GM21786 (cell line): ENCODE measurements at regions not wholly inside any gene's neighbourhood (a gene's known extent, or its start where the extent isn't known, plus 50 kb on each side); places are given as distances from the start of the nearest gene placed in this dataset.

Experiments
- ATAC-seq: cut with Tn5 transposase; IDR thresholded peaks from one replicate; pipeline ENCODE4 v1.9.1; 2021; ENCODE audit not compliant: unreplicated experiment

DNA sequence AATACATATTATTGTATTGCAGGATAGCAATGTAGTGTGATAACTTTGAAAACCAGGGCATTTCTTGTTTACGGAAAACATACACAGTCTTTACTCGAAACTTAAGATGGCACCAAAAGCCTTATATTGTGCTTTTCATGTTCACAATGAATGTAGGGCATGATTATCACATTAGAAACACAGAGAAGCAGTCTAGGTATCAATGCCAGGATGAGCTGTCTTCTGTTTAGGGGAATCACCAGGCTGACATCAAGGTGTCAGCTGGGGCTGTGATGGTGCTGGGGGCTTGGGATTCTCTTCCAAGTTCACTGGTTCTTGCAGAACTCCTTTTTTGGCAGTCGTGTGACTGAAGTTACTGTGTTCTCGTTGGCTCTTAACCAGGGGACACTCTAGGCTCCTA, 1067.3 kb downstream of the FLRT2 start:
- ATAC-seq = no peak

DNA sequence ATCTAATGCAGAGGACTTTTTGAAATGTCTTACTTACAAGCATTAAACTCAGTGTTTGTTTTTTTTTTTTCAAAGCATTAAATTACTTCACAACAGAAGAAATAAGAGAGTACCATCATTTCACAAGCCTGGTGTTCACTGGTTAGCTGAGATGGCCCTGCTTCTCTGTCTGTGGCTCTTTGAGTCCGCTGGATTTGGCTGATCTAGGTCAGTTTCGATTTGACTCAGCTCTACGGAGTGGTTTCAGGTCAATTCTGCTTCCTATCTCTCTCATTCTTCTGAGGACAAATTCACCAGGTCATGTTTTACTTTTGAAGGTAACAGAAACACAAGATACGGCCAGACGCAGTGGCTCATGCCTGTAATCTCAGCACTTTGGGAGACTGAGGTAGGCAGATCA, 1066.1 kb downstream of the FLRT2 start:
- no peak for ATAC-seq

DNA sequence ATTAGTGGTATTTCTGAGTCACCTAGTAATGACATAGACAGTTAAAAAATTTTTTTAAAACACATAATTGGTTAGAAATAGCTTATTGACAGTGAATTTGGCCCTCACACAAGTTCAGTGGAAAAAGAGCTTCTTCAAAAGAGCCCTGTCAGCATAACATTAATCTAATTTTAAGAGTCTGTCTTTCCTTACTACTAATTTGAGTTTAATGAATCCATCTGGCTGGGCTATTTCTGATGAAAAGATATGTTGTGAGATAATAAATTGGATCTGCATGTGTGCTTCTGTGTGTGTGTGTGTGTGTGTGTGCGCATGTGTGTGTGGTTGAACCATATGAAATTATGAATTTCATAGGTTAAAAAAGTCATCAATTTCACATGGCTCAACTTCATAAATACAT, 1045.2 kb downstream of the FLRT2 start:
- no peak for ATAC-seq

DNA sequence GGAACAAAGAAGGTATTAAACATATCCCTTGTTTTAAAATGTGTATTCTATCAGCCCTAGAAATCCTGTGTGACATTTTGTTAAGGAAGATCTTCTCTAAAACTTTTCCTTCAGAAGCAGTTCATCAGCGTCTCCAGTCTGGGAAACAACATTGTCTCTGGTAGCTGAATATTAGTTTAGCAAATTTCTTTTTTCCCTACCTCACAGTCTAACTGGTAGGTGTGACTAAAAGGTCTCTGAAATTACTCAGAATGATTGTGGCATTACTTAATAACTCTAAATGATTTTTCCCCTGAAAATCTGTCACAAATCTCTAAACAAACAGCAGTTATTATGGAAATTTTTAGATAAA, 1044.8 kb downstream of the FLRT2 start:
- no peak for ATAC-seq

DNA sequence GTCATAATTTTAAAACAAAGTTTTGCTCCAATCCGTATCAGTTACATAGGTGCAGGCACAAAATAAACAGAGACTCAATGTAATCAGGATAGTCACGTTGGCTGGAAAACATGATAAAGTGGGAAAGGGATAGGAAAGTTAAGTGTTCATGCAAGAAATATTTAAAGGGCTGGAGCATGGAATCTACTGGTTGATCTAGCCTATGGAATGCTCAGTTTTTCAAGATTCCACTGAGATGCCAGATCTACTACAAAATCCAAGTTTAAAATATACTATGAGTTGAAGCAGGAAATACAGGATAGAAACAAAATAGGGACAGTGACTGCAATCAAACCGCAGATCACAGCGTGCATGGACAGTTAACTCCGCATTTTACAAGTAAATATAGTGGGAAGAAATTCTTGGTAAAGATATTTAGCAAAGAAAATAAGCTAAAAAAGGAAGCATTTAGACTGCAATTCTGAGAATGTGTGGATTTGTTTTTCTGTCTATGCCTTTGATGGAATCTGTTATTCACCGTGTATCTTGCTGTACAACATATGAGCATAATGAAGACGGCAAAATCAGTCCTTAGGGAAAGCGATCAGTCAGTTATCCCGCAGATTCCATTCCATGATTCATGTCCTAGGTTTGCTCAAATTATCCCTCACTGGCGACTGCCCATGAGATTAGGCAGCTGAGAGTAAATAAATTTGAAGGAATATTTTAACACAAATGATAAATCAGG, 1044.3 kb downstream of the FLRT2 start:
- no peak for ATAC-seq

DNA sequence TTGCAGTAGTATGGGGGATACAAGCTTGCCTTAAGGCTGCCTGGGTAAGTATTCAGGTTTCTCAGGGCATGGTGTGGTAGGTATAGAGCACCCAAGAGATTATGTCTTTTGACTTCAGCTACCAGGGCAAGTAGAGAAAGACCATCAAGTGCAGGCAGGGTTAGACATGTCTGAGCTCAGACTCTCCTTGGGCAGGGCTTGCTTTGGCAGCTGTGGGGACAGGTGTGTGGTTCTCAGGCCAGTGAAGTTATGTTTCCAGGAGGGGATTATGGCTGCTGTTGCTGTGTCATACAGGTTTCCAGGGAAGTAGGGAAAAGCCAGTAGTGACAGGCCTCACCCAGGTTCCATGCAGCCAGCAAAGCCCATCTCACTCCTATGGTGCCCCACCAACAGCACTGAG, 1040.4 kb downstream of the FLRT2 start:
- no peak for ATAC-seq

DNA sequence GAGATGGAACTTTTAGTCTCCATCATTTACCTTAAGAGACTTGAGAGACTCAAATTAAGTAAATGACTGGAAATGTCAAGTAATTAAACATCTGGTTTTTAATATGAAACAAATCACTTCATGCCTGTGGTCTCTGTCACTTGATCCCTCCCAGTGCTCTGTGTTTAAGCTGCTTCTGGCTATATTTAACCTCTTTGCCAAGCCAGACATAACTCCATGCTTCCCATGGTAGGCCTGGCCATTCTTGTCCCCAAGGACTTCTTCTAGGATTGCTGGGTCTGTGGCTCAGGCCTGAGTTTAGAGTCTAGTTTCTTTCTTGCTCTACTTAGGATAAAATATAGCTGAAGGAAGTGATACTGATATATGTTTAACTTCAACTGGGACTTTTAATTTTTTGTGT, 1013.6 kb downstream of the FLRT2 start:
- ATAC-seq = no peak

DNA sequence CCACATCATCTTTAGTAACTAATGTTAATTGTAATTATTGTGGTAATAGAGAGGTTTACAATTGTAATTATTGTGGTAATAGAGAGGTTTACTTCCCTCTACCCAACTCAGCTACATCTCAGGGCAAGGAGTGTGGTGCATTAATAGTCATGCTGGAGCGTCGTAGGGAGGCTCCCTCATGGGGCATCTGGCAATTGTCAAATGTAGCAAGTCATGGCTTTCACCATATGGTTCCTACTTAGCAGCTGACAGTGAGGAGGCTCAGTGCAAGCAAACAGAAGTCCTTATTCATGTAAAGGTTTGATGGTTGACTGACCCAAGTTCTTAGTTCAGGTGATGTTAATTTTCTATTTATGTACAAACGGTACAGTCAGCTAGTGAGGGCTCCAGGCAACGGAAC, 1012.0 kb downstream of the FLRT2 start:
- no peak for ATAC-seq

DNA sequence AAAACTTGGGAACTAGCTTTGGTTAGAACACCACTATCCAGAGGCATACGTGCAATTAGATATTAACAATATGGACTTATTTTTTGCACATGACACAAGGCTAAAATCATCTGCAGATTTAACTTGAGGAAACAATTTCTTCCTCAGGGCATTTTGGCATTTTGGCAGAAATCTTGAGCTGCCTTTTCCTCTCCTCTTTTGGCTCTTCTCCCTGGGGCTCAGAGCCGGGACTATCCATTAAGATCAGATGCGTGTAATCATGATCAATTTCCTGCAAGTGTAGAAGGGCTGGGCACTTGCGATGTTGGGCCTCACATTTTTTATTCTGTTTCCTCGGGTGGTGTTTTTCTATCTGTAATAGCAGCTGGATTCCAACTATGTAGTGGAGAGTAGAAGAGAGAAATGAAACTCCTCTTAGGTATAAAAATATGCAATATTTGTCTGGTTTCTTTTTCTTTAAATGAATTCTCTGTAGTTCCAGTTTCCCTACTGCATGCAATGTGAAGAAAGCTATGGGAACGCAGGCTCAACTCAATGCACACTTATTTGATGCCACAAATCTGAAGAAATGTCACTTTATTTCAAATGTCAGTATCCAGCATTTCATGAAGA, 1010.8 kb downstream of the FLRT2 start:
- ATAC-seq = no peak

DNA sequence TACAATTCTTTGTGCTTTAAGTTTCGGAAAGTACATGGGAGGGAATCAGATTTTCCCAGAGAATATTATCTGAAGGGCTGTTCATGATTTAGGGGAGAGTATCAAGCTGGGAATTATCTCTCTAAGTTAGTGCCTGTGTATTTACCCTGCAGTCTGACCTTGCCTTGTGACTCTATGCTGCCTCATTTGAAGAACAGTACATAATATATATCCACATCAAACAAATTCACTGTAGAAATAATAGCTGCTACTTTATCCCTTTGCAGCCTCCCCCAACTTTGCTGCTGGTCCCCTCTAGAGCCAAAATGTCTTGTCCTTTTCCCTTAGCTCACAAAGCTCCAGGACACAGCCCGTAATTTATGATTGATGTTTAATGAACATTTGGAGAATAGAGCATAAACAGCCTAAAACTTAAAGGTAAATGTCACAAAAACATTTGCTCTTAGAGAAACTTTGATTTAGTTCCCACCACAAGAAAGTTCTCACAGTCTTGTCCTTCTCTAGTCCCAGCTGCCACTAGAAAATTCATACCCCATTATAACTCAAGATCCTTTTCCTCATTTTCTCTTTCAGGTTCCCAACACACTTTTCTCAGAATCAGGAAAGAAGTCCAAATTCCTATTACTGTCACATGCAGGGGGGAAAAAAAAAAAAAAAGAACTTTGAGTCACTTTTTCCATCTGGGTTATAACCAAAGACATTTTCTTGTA, 1009.6 kb downstream of the FLRT2 start:
- ATAC-seq = no peak

DNA sequence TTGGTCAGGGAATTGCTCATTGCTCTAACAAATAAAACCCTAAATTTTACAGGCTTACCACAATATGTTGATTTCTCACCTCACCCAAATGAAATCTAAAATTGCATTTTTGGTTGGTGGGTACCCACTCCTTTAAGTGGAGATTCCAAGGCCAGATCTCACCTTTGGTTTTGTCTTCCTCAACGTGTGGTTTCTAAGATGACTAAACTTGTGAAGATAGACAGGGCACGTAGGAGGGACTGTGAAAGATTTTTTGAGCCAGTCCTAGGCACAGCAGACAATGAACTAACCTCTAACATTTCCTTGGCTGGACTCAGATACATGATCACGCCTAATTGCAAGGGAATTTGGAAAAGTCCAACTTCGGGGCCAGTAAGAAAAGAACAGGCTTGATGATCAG, 1003.9 kb downstream of the FLRT2 start:
- no peak for ATAC-seq

DNA sequence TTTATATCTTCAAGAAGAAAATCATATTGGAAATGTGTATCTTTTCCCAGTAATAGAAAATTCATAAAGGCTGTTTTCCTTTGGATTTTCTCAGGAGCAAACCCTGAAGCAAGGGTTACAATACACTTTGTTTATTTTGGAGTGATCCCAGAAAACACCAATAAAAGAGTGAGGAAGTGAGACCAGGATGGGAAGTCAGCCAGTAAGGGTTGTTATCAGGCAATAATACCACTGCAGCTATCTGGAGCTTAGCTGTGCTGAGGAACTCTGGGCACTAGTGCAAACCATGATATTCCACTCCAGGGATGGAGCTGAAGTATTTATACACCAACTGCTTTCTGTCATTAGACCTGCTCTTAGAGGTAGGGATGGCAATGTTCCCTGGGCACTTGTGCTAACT, 1002.3 kb downstream of the FLRT2 start:
- ATAC-seq = no peak

DNA sequence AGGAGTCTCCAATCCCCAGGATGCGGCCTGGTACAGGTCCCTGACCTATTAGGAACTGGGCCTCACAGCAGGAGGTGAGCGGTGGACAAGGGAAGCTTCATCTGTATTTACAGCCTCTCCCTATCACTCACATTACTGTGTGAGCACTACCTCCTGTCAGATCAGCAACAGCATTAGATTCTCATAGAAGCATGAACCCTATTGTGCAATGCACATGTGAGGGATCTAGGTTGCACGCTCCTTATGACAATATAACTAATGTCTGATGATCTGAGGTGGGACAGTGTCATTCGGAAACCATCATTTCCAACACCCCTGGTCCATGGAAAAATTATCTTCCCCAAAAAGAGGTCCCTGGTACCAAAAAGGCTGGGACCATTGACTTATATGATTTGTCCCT, 1000.5 kb downstream of the FLRT2 start:
- ATAC-seq = no peak

DNA sequence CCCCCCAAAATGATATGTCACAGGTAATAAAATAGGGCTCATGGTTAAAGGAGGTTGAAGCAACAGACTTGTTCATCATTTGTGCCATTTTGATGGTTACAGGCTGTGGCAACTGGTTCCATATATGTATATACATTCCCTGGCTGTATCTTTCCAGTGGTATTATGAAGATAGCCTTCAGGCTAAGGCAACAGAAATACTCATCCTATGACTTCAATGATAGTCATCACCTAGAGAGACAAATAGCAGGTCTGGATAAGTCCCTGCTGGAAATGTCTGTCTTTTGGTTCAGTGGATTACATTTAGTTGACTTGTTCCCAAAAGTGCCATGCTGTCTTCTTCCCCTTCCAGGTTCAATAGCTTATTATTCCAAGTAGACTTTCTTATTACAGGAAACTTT, 997.4 kb downstream of the FLRT2 start:
- ATAC-seq = no peak

DNA sequence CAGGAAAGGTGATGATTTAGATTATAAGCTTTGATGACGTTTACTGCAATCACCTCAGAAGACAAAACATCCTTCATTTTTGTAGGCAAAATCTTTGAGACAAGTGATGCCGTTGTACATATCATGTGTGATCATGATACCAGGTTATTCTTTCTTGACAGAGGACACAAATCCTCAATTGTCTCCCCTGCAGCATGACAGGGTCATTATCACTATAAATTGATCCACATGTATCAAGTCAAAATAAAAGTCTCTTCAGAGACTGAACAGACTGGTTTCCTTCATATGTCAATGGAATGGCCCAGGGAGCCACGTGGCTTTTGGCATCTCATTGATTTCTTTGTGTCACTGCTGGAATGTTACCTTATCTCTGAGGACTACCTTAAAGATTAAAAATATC, 995.7 kb downstream of the FLRT2 start:
- ATAC-seq = no peak

DNA sequence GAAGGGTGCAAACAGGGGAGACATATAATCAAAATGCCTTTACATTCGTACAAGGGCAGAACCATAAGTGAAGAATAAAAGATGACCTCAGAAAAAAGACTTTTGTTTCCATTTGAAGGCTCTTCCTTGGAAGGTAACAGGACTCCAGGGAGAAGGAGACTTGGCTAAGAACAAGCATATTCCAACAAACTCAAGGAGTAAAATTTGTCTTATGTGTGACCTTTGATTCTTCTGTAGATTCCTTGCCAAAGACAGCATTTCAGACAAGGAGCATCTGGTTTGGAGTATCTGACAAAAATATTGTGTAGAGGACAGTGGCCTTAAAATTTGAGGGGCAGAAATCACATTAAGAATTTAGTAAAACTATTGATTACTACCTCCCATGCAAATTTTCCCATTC, 991.9 kb downstream of the FLRT2 start:
- no peak for ATAC-seq

DNA sequence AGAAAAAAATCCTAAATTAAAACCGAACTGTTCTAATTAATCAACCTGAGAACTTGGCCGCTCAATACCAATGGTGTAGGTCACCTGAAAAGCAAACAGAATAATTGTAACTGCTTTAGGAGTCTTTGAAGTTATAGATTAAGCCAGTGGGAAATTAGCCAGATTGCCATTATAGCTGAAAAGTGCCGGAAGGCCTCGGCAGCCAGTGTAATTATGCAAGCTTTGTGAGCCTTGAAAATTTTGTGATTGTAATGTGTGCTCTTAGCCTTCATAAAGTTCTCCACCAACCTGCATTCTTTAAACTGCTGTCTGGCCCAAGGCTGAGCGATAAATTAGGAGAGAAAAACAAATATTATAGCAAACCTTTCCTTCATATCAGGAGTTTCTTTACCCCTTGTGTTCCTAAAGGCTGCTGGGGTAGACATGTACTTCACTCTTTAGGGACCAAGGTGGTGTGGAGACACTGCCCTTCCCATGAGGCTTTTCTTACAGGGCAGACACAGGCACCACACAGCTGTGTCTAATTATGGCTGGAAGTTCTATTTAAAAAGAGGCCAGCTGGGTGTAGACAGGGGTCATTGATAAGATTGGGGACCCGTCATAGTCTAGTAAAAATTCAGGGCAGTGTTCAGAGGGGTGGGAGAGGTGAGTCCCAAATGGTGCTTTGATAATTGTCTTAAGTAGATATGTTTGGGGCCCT, 991.2 kb downstream of the FLRT2 start:
- no peak for ATAC-seq

DNA sequence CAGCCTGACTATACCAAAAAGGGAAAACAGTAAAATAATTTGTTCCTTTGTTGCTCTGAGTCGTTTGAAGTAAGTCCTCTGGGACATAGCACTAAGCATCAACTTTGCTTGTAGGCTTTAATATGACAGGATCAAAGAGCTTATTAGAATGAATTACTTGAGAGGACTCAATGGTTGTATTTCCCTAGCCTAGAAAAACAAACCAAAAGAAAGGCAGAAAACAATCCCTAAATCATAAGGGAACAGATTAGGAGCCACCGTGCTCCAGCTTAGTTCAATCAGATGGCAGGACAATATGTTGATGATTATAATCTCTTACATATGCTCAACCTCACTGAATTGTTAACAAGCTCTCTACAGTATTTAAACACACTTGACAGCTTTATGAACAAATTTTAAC, 988.4 kb downstream of the FLRT2 start:
- no peak for ATAC-seq

DNA sequence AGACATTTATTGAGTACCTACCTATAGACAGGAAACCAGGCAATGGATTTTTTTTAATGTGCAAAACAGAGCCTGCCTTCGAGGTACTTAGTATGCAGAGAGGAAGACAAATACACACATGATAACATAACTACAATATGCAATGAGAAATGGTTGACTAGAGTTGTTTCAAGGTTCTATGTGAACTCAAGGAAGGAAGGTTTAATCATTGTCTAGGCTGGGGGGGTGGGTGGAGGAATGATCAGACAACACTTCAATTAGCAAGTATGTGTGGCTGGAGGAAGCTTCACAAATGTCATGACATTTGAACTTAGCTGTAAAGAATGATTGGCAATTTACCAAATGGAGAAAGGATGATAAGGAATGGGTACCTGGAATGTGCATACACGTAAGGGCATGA, 985.3 kb downstream of the FLRT2 start:
- ATAC-seq = no peak

DNA sequence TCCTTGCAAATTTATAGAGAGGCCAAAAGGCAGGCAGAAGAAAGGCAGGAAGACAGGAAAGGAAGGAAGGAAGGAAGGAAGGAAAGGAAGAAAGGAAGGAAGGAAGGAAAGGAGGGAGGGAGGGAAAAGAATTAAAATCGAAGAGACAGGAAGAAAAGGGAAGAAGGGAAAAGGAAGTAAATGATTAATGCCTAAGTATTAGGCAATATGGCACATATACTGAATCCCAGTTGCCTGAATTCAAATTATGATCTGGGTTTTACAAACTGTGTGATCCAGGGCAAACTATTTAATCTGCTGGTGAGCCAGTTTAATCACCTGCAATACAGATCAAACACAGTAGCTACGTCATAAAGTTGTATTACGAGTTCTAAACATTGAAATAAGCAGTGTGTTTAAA, 983.6 kb downstream of the FLRT2 start:
- no peak for ATAC-seq

DNA sequence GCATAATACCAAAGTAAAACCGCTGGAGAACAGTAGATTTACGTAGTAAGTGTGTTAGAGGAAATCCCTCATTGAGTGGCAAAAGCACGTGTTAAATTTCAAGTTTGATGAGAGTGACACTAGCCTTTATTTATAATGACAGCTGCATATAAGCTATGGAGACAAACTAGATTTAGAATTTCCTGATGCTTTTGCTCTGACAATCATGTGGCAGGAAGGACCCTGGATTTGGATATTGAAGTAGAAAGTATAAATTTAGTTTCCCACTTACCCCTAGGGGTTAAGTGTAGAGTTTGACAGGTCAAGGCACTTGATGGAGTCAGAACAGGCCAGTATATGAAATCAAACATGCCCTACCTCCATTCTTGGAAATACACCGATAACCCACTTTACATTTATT, 983.1 kb downstream of the FLRT2 start:
- no peak for ATAC-seq

DNA sequence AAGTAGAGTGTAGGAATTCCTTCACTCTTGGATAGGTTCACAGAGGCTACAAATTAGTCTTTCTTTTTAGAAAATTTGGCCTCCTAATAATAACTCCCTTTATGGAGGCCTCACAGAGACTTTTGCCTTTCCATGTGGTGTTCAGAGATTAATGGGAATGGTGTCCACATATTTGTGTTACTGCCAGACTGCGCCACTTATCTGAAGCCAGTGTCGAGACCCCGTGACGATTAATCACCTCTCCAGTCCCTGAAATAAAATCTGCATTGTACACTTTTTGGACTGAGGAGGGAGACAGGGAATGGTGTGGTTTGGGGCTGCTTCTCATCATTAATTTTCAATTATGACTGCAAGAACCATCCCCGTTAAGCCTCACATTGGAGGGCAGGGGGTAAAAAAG, 980.5 kb downstream of the FLRT2 start:
- no peak for ATAC-seq
